Colonic mucosa (tissue), 4 donors: ENCODE measurements at regions not wholly inside any gene's neighbourhood (a gene's known extent, or its start where the extent isn't known, plus 50 kb on each side); places are given as distances from the start of the nearest gene placed in this dataset.

ENCODE experiments used
- DNase-seq: peaks from one replicate; pipeline ENCODE4 v3.0.0-alpha.2; 2020
- H3K27ac ChIP-seq: fragments of 200-600 bp; one replicate; pipeline ENCODE4 v1.8.0; 2021
- H3K27me3 ChIP-seq: fragments of 200-600 bp; one replicate; pipeline ENCODE4 v1.8.0; 2021
- H3K36me3 ChIP-seq: fragments of 200-600 bp; one replicate; pipeline ENCODE4 v1.8.0; 2021
- H3K4me1 ChIP-seq: fragments of 200-600 bp; one replicate; pipeline ENCODE4 v1.8.0; 2021; ENCODE audit warnings: mild to moderate bottlenecking
- H3K4me3 ChIP-seq: fragments of 200-600 bp; one replicate; pipeline ENCODE4 v1.8.0; 2021
- H3K9ac ChIP-seq, 2 donors: one replicate each; pipeline ENCODE4 v1.7.0; 2013; ENCODE audit warnings: control low read depth in 2 of 2, low read depth in 2 of 2, low read length in 2 of 2
- H3K9me3 ChIP-seq: fragments of 200-600 bp; one replicate; pipeline ENCODE4 v1.8.0; 2021
- CTCF ChIP-seq: fragments of 200-600 bp; IDR thresholded peaks from one replicate; pipeline ENCODE4 v1.8.0; 2022; ENCODE audit warnings: antibody characterized with exemption, mild to moderate bottlenecking
- intact Hi-C: fragments of 100-400 bp; cut with DNase I; formaldehyde crosslinking; loops from one replicate; pipeline ENCODE4 v1.14.1; 2022
- donor health status: healthy.
- donor health status: DM: no; HTN: no; CAD: no.
- donor health status: DM: no; HTN: no; CAD: no.

GRCh38 chr4:83759611-83760010, 223.7 kb downstream of the GPAT3 start:
- no peak for TF ChIP-seq CTCF
- Histone ChIP-seq H3K27ac (no peak overlapping the region), H3K9ac (no peak overlapping the region), H3K9me3 (no peaks in the 10 kb centered on the region), H3K4me1 (no peaks in the 10 kb centered on the region), H3K36me3 (no peaks in the 10 kb centered on the region), H3K4me3 (no peak overlapping the region), H3K27me3 (no peaks in the 10 kb centered on the region)
- no peak for DNase-seq
- intact Hi-C loops = no loop called here

- Histone ChIP-seq H3K4me1 (no peaks in the 10 kb centered on the region), H3K9ac (no peak overlapping the region), H3K27ac (no peak overlapping the region), H3K36me3 (no peaks in the 10 kb centered on the region), H3K9me3 (no peaks in the 10 kb centered on the region), H3K4me3 (no peak overlapping the region), H3K27me3 (no peaks in the 10 kb centered on the region)
- no peak for DNase-seq
- intact Hi-C loops = no loop called here
- TF ChIP-seq CTCF = no peak
These were observed 222.4 kb downstream of the GPAT3 start for GRCh38 chr4:83758285-83758684.

GRCh38 chr4:83757121-83757621, 221.3 kb downstream of the GPAT3 start:
- DNase-seq = no peak
- H3K4me1 ChIP-seq = no peaks in the 10 kb centered on the region
- H3K9me3 ChIP-seq = no peaks in the 10 kb centered on the region
- no peak overlapping the region for H3K4me3 ChIP-seq
- H3K9ac ChIP-seq = no peak overlapping the region
- TF ChIP-seq CTCF = no peak
- intact Hi-C loops = no loop called here
- H3K27ac ChIP-seq = no peak overlapping the region
- H3K36me3 ChIP-seq = no peaks in the 10 kb centered on the region
- H3K27me3 ChIP-seq = no peaks in the 10 kb centered on the region

- H3K27me3 ChIP-seq = no peaks in the 10 kb centered on the region
- intact Hi-C loops = no loop called here
- TF ChIP-seq CTCF = no peak
These were observed 217.4 kb downstream of the GPAT3 start for GRCh38 chr4:83753260-83753659.

GRCh38 chr4:83751336-83751949, 215.5 kb downstream of the GPAT3 start:
- intact Hi-C loops = no loop called here
- H3K27me3 ChIP-seq = no peaks in the 10 kb centered on the region
- no peaks in the 10 kb centered on the region for H3K36me3 ChIP-seq
- H3K9me3 ChIP-seq = no peaks in the 10 kb centered on the region
- no peak for DNase-seq
- no peak for TF ChIP-seq CTCF
- H3K27ac ChIP-seq = no peak overlapping the region
- no peak overlapping the region for H3K4me3 ChIP-seq
- no peak overlapping the region for H3K9ac ChIP-seq
- no peaks in the 10 kb centered on the region for H3K4me1 ChIP-seq

More at GRCh38 chr4:83753260-83753659, 217.4 kb downstream of the GPAT3 start:
- Histone ChIP-seq H3K4me3 (no peak overlapping the region), H3K9me3 (no peaks in the 10 kb centered on the region), H3K27ac (no peak overlapping the region), H3K4me1 (no peaks in the 10 kb centered on the region), H3K36me3 (no peaks in the 10 kb centered on the region), H3K9ac (no peak overlapping the region)
- DNase-seq = no peak
